OCI-LY1 (cell line): ENCODE measurements at regions not wholly inside any gene's neighbourhood (a gene's known extent, or its start where the extent isn't known, plus 50 kb on each side); places are given as distances from the start of the nearest gene placed in this dataset.

Experiments used
- EZH2 ChIP-seq: fragments of 200-600 bp; sonication (generic), shearing (Covaris generic); IDR thresholded peaks from 2 replicates; pipeline ENCODE4 v1.8.0; 2017; ENCODE audit warnings: borderline replicate concordance, mixed run types, mild to moderate bottlenecking, antibody characterized with exemption, low read length, moderate library complexity, mixed read lengths
- TF ChIP-seq, protein P1 (sequence below): fragments of 200-600 bp; sonication (generic), shearing (Covaris generic); IDR thresholded peaks from 2 replicates; pipeline ENCODE4 v1.5.1; 2017; ENCODE audit warnings: mild to moderate bottlenecking, antibody characterized with exemption, low read length, moderate library complexity, mixed read lengths

DNA sequence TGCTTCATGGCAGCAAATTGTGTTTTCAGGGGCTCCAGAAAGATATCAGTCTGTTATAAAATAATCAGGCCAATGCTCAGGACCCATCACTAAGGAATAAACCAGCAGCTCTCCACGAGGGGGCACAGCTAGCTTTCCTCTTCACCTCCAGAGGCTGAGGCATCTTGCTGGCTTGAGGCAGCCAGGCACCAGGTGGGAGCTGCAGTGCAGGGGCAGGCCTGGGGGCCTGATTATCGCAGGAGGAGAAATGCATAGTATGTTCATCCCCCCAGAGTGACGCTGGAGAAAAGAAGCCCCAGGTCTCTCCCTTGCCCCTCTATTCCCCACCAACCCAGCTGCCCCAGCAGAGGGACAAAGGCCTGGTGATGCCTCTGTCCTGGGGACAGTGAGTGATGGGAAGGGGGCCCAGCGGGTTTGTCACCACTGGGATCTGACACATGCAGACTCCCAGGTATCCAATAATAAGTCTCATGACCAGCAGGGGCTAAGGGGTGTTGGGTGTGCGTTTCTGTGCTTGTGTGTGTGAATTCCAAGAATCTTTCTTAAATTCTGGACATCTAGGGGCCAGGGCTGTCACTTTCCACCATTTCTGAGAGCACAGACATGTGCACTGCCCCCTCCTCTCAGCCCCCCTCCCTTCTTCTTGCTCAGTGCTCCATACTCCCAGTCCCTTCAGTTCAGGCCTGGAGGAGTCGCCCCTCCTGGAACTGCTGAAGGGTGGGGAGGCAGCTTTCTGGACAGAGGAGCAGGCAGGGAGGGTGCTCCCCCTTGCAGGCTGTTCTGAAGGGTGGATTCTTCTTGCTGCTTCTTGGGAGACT, 128.1 kb upstream of the FAM20C start:
- TF ChIP-seq, protein P1, sequence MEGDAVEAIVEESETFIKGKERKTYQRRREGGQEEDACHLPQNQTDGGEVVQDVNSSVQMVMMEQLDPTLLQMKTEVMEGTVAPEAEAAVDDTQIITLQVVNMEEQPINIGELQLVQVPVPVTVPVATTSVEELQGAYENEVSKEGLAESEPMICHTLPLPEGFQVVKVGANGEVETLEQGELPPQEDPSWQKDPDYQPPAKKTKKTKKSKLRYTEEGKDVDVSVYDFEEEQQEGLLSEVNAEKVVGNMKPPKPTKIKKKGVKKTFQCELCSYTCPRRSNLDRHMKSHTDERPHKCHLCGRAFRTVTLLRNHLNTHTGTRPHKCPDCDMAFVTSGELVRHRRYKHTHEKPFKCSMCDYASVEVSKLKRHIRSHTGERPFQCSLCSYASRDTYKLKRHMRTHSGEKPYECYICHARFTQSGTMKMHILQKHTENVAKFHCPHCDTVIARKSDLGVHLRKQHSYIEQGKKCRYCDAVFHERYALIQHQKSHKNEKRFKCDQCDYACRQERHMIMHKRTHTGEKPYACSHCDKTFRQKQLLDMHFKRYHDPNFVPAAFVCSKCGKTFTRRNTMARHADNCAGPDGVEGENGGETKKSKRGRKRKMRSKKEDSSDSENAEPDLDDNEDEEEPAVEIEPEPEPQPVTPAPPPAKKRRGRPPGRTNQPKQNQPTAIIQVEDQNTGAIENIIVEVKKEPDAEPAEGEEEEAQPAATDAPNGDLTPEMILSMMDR: peak; percentile 47; the same call in 1 of the 2 replicates
- no peak for TF ChIP-seq EZH2
